ENCODE measurements at regions not wholly inside any gene's neighbourhood (a gene's known extent, or its start where the extent isn't known, plus 50 kb on each side); places are given as distances from the start of the nearest gene placed in this dataset.
A peak's percentile ranks its signal among the peaks of the same experiment; 100 is the strongest.
"Not testable (repeated sequence)": the region's sequence is repeated elsewhere in the genome, so short reads cannot be mapped to it uniquely, and the experiment has no call there.

- no peak for DNase-seq (ENCODE audit: low read depth)
These were observed 148.8 kb upstream of the FBXL17 start for GRCh38 chr5:108530706-108531105.

- DNase-seq (ENCODE audit: low read depth), result peak; percentile 30
These were observed 147.5 kb upstream of the FBXL17 start for GRCh38 chr5:108529381-108529780.

GRCh38 chr5:108528655-108529054 lies 146.8 kb upstream of the FBXL17 start:
- no peak for DNase-seq (ENCODE audit: low read depth)

- DNase-seq (ENCODE audit: low read depth), result no peak
These were observed 142.7 kb upstream of the FBXL17 start for GRCh38 chr5:108524564-108524963.

GRCh38 chr5:108523360-108523759 lies 141.5 kb upstream of the FBXL17 start:
- no peak for DNase-seq (ENCODE audit: low read depth)

GRCh38 chr5:108521841-108522506 lies 140.1 kb upstream of the FBXL17 start:
- peak; percentile 59 for DNase-seq (ENCODE audit: low read depth)

GRCh38 chr5:108521011-108521700 lies 139.3 kb upstream of the FBXL17 start:
- no peak for DNase-seq (ENCODE audit: low read depth)

- no peak for DNase-seq (ENCODE audit: low read depth)
These were observed 134.9 kb upstream of the FBXL17 start for GRCh38 chr5:108516785-108517184.

GRCh38 chr5:108515517-108516105 lies 133.7 kb upstream of the FBXL17 start:
- DNase-seq (ENCODE audit: low read depth), result no peak

GRCh38 chr5:108508979-108509378 lies 127.1 kb upstream of the FBXL17 start:
- no peak for DNase-seq (ENCODE audit: low read depth)

- no peak for DNase-seq (ENCODE audit: low read depth)
These were observed 125.7 kb upstream of the FBXL17 start for GRCh38 chr5:108507631-108508030.

- DNase-seq (ENCODE audit: low read depth), result no peak
These were observed 123.7 kb upstream of the FBXL17 start for GRCh38 chr5:108505608-108506007.

GRCh38 chr5:108504974-108505373 lies 123.1 kb upstream of the FBXL17 start:
- no peak for DNase-seq (ENCODE audit: low read depth)

- no peak for DNase-seq (ENCODE audit: low read depth)
These were observed 122.1 kb upstream of the FBXL17 start for GRCh38 chr5:108503986-108504385.

- DNase-seq (ENCODE audit: low read depth), result not testable (repeated sequence)
These were observed 113.7 kb upstream of the FBXL17 start for GRCh38 chr5:108495615-108496014.

- DNase-seq (ENCODE audit: low read depth), result no peak
These were observed 106.1 kb upstream of the FBXL17 start for GRCh38 chr5:108487951-108488350.

- DNase-seq (ENCODE audit: low read depth), result no peak
These were observed 102.1 kb upstream of the FBXL17 start for GRCh38 chr5:108484035-108484434.

GRCh38 chr5:108481355-108481931 lies 99.5 kb upstream of the FBXL17 start:
- DNase-seq (ENCODE audit: low read depth), result peak; percentile 8

- DNase-seq (ENCODE audit: low read depth), result no peak
These were observed 90.3 kb upstream of the FBXL17 start for GRCh38 chr5:108472237-108472636.

GRCh38 chr5:108467563-108467962 lies 85.7 kb upstream of the FBXL17 start:
- DNase-seq (ENCODE audit: low read depth), result no peak

GRCh38 chr5:108461628-108462367 lies 79.9 kb upstream of the FBXL17 start:
- DNase-seq (ENCODE audit: low read depth), result peak; percentile 52

- DNase-seq (ENCODE audit: low read depth), result no peak
These were observed 77.9 kb upstream of the FBXL17 start for GRCh38 chr5:108459769-108460168.

Data from HS-5 (cell line).